GM12878 (cell line): ENCODE measurements at regions not wholly inside any gene's neighbourhood (a gene's known extent, or its start where the extent isn't known, plus 50 kb on each side); places are given as distances from the start of the nearest gene placed in this dataset.

ENCODE experiments used
- ATAC-seq: fragments of 200-7000 bp; cut with Tn5 transposase; 3 replicates; pipeline ENCODE4 v1.9.1; 2020; ENCODE audit warnings: mild to moderate bottlenecking, moderate library complexity
- BruUV-seq: library from RNA; stranded (reverse); fragments of 400-500 nt; replicated peaks from 2 replicates; lab custom pipeline; 2021; lab: Mats Ljungman, UMichigan
- CTCF ChIA-PET: fragments of 300-600 bp; sonication (Branson Sonifier 250); formaldehyde crosslinking; extraction: SDS; loops from one replicate; lab custom pipeline; 2021; ENCODE audit warnings: inconsistent platforms; lab: Yijun Ruan, JAX
- POLR2A ChIA-PET: fragments of 350-600 bp; formaldehyde crosslinking; extraction: SDS; loops from one replicate; lab custom pipeline; 2021; ENCODE audit warnings: inconsistent platforms; lab: Charles Lee
- RAD21 ChIA-PET: fragments of 300-600 bp; sonication (Branson Sonifier 250); formaldehyde crosslinking; loops from one replicate; lab custom pipeline; 2023; ENCODE audit warnings: antibody characterized with exemption; ENCODE audit not compliant: unreplicated experiment; lab: Charles Lee
- SMC1A ChIA-PET: fragments of 300-600 bp; sonication (Branson Sonifier 250); formaldehyde crosslinking; loops from one replicate; lab custom pipeline; 2023; ENCODE audit not compliant: unreplicated experiment, uncharacterized antibody; lab: Charles Lee
- DNase-seq: peaks from one replicate; pipeline ENCODE4 v3.0.0-alpha.2; 2011; ENCODE audit warnings: low read depth, low spot score
- FAIRE-seq: peaks from 3 replicates; lab custom pipeline; 2011; peaks lifted over from hg19 to GRCh38; lab: Jason Lieb, UNC
- H2AFZ ChIP-seq: 2 replicates; pipeline ENCODE4 v1.6.0; 2011; ENCODE audit warnings: low read depth, low read length, control low read depth; ENCODE audit not compliant: control insufficient read depth
- H3K27ac ChIP-seq: 2 replicates; pipeline ENCODE4 v1.5.1; 2011; ENCODE audit warnings: control low read depth; ENCODE audit not compliant: control insufficient read depth, insufficient read depth
- H3K27me3 ChIP-seq, 2 experiments: replicated peaks in 1 of 2; 2 replicates each; pipeline versions ENCODE4 v1.6.0 to v1.6.1; 2011; ENCODE audit warnings: low read length in 1 of 2; ENCODE audit not compliant: control insufficient read depth in 2 of 2, insufficient read depth in 2 of 2
- H3K36me3 ChIP-seq, 2 experiments: 2 replicates each; pipeline ENCODE4 v1.5.1; 2011; ENCODE audit warnings: low read length in 1 of 2; ENCODE audit not compliant: control insufficient read depth in 2 of 2, insufficient read depth in 2 of 2
- H3K4me1 ChIP-seq: 2 replicates; pipeline ENCODE4 v1.6.1; 2011; ENCODE audit warnings: mild to moderate bottlenecking, low read length, moderate library complexity, mixed read lengths; ENCODE audit not compliant: control insufficient read depth, insufficient read depth
- H3K4me2 ChIP-seq: 2 replicates; pipeline ENCODE4 v1.6.0; 2011; ENCODE audit warnings: control low read depth; ENCODE audit not compliant: control insufficient read depth, insufficient read depth
- H3K4me3 ChIP-seq: fragments of 200-600 bp; sonication (generic); 2 replicates; pipeline ENCODE4 v1.5.1; 2016
- H3K79me2 ChIP-seq: 2 replicates; pipeline ENCODE4 v1.6.0; 2011; ENCODE audit warnings: low read length; ENCODE audit not compliant: control insufficient read depth, insufficient read depth
- H3K9ac ChIP-seq: 2 replicates; pipeline ENCODE4 v1.8.0; 2011; ENCODE audit warnings: low read length, control low read depth, mixed read lengths; ENCODE audit not compliant: control insufficient read depth, insufficient read depth
- H3K9me3 ChIP-seq: replicated peaks from 3 replicates; pipeline ENCODE4 v1.5.1; 2011; ENCODE audit warnings: mild to moderate bottlenecking, low read length; ENCODE audit not compliant: control insufficient read depth, insufficient read depth
- H4K20me1 ChIP-seq: 2 replicates; pipeline ENCODE4 v1.6.0; 2011; ENCODE audit not compliant: control insufficient read depth, insufficient read depth
- BCL11A ChIP-seq: IDR thresholded peaks from 2 replicates; pipeline ENCODE4 v1.6.1; 2011; ENCODE audit warnings: low read depth, low read length
- CHD4 ChIP-seq: fragments of 200-600 bp; sonication (generic); IDR thresholded peaks from 2 replicates; pipeline ENCODE4 v1.6.1; 2016; ENCODE audit warnings: mild to moderate bottlenecking
- CREM ChIP-seq: IDR thresholded peaks from 2 replicates; pipeline ENCODE4 v1.6.1; 2014; ENCODE audit warnings: antibody characterized with exemption, low read depth
- EED ChIP-seq: sonication (generic); IDR thresholded peaks from 2 replicates; pipeline ENCODE4 v1.6.1; 2016; ENCODE audit warnings: antibody characterized with exemption, low read depth
- IKZF2 ChIP-seq, 2 experiments: fragments of 450-650 bp; IDR thresholded peaks; 2 replicates each; pipeline ENCODE4 v1.6.1; 2017; ENCODE audit warnings: mild to moderate bottlenecking in 2 of 2, moderate library complexity in 2 of 2
- JUNB ChIP-seq: IDR thresholded peaks from 2 replicates; pipeline ENCODE4 v1.6.1; 2016; ENCODE audit warnings: antibody characterized with exemption, mild to moderate bottlenecking
- MTA2 ChIP-seq: fragments of 450-650 bp; IDR thresholded peaks from 2 replicates; pipeline ENCODE4 v1.6.1; 2016; ENCODE audit warnings: low read depth, mild to moderate bottlenecking, moderate library complexity
- POLR2AphosphoS2 ChIP-seq: IDR thresholded peaks from 2 replicates; pipeline ENCODE4 v1.6.1; 2011; ENCODE audit warnings: low read depth, mild to moderate bottlenecking, low read length, improper control_type of control experiment, moderate library complexity
- RAD51 ChIP-seq: fragments of 450-650 bp; IDR thresholded peaks from 2 replicates; pipeline ENCODE4 v1.6.1; 2016; ENCODE audit warnings: moderate library complexity, mild to moderate bottlenecking, inconsistent platforms
- TARDBP ChIP-seq: IDR thresholded peaks from 2 replicates; pipeline ENCODE4 v1.6.1; 2016; ENCODE audit warnings: borderline replicate concordance
- TCF3 ChIP-seq: IDR thresholded peaks from 2 replicates; pipeline ENCODE4 v1.6.1; 2012; ENCODE audit warnings: low read depth, mild to moderate bottlenecking, low read length, borderline replicate concordance; ENCODE audit not compliant: insufficient read depth
- ZNF207 ChIP-seq: fragments of 450-650 bp; IDR thresholded peaks from 2 replicates; pipeline ENCODE4 v1.6.1; 2014; ENCODE audit warnings: antibody characterized with exemption, mild to moderate bottlenecking, borderline replicate concordance
- ZNF274 ChIP-seq: IDR thresholded peaks from one replicate; pipeline ENCODE4 v1.8.0; 2011; ENCODE audit not compliant: insufficient read length, insufficient read depth
- ZNF384 ChIP-seq: IDR thresholded peaks from 2 replicates; pipeline ENCODE4 v1.6.1; 2012; ENCODE audit warnings: low read depth, mild to moderate bottlenecking, low read length, improper control_type of control experiment, borderline replicate concordance
- WGBS: methylation state at CpG from one replicate; pipeline ENCODE4 v1.1.6; 2016; ENCODE audit warnings: low lambda C conversion rate; ENCODE audit not compliant: insufficient replicate concordance, insufficient coverage; ENCODE audit errors: missing lambda C conversion rate; 5-methylcytosine and 5-hydroxymethylcytosine counted together
- in situ Hi-C: fragments of 300-500 bp; cut with MboI; formaldehyde crosslinking; loops from 9 replicates; pipeline ENCODE4 v1.14.3; 2018; ENCODE audit warnings: mixed read lengths
- intact Hi-C: fragments of 100-400 bp; cut with micrococcal nuclease; formaldehyde crosslinking; loops from one replicate; pipeline ENCODE4 v1.14.2; 2022; ENCODE audit not compliant: unreplicated experiment
- TF ChIP-seq, protein P1 (sequence below): IDR thresholded peaks from 2 replicates; pipeline ENCODE4 v1.6.1; 2012; ENCODE audit warnings: low read depth, low read length, improper control_type of control experiment
- TF ChIP-seq, protein P2 (sequence below), 3 experiments: IDR thresholded peaks in 2 of 3; conservative IDR thresholded peaks in 1 of 3; 2 replicates each; pipeline ENCODE4 v1.5.1; 2011; ENCODE audit warnings: low read depth in 3 of 3, low read length in 3 of 3, mild to moderate bottlenecking in 3 of 3, control low read depth in 2 of 3, moderate library complexity in 2 of 3, inconsistent platforms in 1 of 3, mixed read lengths in 1 of 3; ENCODE audit not compliant: control insufficient read depth in 2 of 3, insufficient read depth in 1 of 3; ENCODE audit errors: extremely low read depth in 1 of 3
- TF ChIP-seq, protein P3 (sequence below): IDR thresholded peaks from 2 replicates; pipeline ENCODE4 v1.6.1; 2011; ENCODE audit warnings: borderline replicate concordance, low read depth, mild to moderate bottlenecking, moderate library complexity, mixed read lengths, low read length; ENCODE audit not compliant: insufficient read depth; ENCODE audit errors: extremely low read length

DNA sequence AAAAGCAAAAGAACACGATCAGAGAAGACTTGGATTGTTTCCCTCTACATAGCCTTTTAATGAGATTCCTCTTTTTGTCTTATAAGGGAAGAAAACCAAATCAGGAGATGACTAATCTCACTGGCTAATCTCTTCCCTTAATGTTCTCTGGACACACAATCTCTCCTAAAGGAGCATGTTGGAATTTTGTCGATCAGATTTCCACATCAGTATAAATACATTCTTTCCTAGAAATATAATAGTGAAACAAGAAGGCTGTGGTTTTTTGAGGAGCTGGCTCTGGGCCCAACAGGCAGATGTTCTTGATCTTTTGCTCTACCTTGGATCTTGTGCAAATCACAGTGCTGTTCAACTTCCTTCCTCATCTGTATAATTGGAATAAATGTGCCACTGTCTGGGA lies 94.0 kb downstream of the GTPBP8 start:
- BruUV-seq: no TSS peak
- ChIA-PET SMC1A (no interaction called here), POLR2A (no interaction called here), RAD21 (no interaction called here), CTCF (interaction anchor here (0.7 kb wide), 1 partner anchor 42 kb away, joined by 4 read pairs; no protein-coding TSS in a partner anchor)
- TF ChIP-seq POLR2AphosphoS2 (no peak), ZNF384 (no peak), RAD51 (no peak), MTA2 (no peak), ZNF274 (no peak), EED (no peak), TCF3 (no peak), IKZF2 (IDR thresholded peaks at IDR 0.05) (no peak), BCL11A (no peak), ZNF207 (no peak), CREM (no peak), TARDBP (no peak), JUNB (no peak), CHD4 (no peak)
- TF ChIP-seq, protein P1, sequence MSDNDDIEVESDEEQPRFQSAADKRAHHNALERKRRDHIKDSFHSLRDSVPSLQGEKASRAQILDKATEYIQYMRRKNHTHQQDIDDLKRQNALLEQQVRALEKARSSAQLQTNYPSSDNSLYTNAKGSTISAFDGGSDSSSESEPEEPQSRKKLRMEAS: no peak
- TF ChIP-seq, protein P2, sequence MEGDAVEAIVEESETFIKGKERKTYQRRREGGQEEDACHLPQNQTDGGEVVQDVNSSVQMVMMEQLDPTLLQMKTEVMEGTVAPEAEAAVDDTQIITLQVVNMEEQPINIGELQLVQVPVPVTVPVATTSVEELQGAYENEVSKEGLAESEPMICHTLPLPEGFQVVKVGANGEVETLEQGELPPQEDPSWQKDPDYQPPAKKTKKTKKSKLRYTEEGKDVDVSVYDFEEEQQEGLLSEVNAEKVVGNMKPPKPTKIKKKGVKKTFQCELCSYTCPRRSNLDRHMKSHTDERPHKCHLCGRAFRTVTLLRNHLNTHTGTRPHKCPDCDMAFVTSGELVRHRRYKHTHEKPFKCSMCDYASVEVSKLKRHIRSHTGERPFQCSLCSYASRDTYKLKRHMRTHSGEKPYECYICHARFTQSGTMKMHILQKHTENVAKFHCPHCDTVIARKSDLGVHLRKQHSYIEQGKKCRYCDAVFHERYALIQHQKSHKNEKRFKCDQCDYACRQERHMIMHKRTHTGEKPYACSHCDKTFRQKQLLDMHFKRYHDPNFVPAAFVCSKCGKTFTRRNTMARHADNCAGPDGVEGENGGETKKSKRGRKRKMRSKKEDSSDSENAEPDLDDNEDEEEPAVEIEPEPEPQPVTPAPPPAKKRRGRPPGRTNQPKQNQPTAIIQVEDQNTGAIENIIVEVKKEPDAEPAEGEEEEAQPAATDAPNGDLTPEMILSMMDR (IDR thresholded peaks at IDR 0.05 in 2 of 3, conservative IDR thresholded peaks at IDR 0.05 in 1 of 3; ENCODE audit: control insufficient read depth in 2 of 3, extremely low read depth in 1 of 3, insufficient read depth in 1 of 3, low read depth in 3 of 3, low read length in 3 of 3): no peak
- TF ChIP-seq, protein P3, sequence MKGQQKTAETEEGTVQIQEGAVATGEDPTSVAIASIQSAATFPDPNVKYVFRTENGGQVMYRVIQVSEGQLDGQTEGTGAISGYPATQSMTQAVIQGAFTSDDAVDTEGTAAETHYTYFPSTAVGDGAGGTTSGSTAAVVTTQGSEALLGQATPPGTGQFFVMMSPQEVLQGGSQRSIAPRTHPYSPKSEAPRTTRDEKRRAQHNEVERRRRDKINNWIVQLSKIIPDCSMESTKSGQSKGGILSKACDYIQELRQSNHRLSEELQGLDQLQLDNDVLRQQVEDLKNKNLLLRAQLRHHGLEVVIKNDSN: no peak
- H4K20me1 ChIP-seq: no peaks in the 10 kb centered on the region
- H3K9ac ChIP-seq: no peak overlapping the region
- H3K36me3 ChIP-seq: no peaks in the 10 kb centered on the region
- H3K4me2 ChIP-seq: no peak overlapping the region
- DNase-seq (no peak), ATAC-seq (no peak), FAIRE-seq (no peak)
- 43% methylated on average over 2 of the region's 2 CpGs for WGBS
- H3K4me3 ChIP-seq: no peak overlapping the region
- in situ Hi-C loops: no loop called here
- intact Hi-C loops: no loop called here
- no peaks in the 10 kb centered on the region for H3K9me3 ChIP-seq
- no peaks in the 10 kb centered on the region for H3K27me3 ChIP-seq
- H3K4me1 ChIP-seq: no peaks in the 10 kb centered on the region; the same call in 1 of the 2 replicates
- H3K79me2 ChIP-seq: no peaks in the 10 kb centered on the region
- no peak overlapping the region for H2AFZ ChIP-seq
- no peak overlapping the region for H3K27ac ChIP-seq
